PC-3 (cell line): ENCODE measurements at regions not wholly inside any gene's neighbourhood (a gene's known extent, or its start where the extent isn't known, plus 50 kb on each side); places are given as distances from the start of the nearest gene placed in this dataset.

Source experiments
- ATAC-seq: fragments of 200-7000 bp; cut with Tn5 transposase; 2 replicates; pipeline ENCODE4 v1.9.1; 2020; ENCODE audit warnings: mild to moderate bottlenecking, moderate library complexity
- BruUV-seq: library from RNA; stranded (reverse); fragments of 400-500 nt; replicated peaks from 2 replicates; lab custom pipeline; 2021; lab: Mats Ljungman, UMichigan
- CTCF ChIA-PET: fragments of 300-600 bp; sonication (Branson Sonifier 250); formaldehyde crosslinking; loops from one replicate; lab custom pipeline; 2022; ENCODE audit warnings: antibody characterized with exemption; lab: Charles Lee
- POLR2A ChIA-PET: fragments of 300-600 bp; sonication (Branson Sonifier 250); formaldehyde crosslinking; loops from one replicate; lab custom pipeline; 2022; ENCODE audit warnings: antibody characterized with exemption; ENCODE audit not compliant: unreplicated experiment; lab: Charles Lee
- DNase-seq: peaks from one replicate; pipeline ENCODE4 v3.0.0-alpha.2; 2015
- H2AFZ ChIP-seq: fragments of 300-600 bp; sonication (generic); 2 replicates; pipeline ENCODE4 v1.6.0; 2016; ENCODE audit warnings: antibody characterized with exemption, low read length
- H3F3A ChIP-seq: fragments of 300-600 bp; sonication (generic); one replicate; pipeline ENCODE4 v1.6.0; 2017; ENCODE audit warnings: antibody characterized with exemption, low read length, control low read depth, mild to moderate bottlenecking; ENCODE audit not compliant: unreplicated experiment
- H3K27ac ChIP-seq: fragments of 300-600 bp; sonication (generic); 2 replicates; pipeline ENCODE4 v1.5.1; 2016; ENCODE audit warnings: mild to moderate bottlenecking, low read length
- H3K27me3 ChIP-seq: fragments of 300-600 bp; sonication (generic); 2 replicates; pipeline ENCODE4 v1.6.1; 2016; ENCODE audit warnings: low read length, mixed read lengths
- H3K36me3 ChIP-seq: fragments of 300-600 bp; sonication (generic); 2 replicates; pipeline ENCODE4 v1.6.1; 2016; ENCODE audit warnings: low read depth, mixed run types, low read length, mixed read lengths
- H3K4me1 ChIP-seq: fragments of 300-600 bp; sonication (generic); 2 replicates; pipeline ENCODE4 v1.5.1; 2016; ENCODE audit warnings: low read length; ENCODE audit not compliant: insufficient read depth
- H3K4me2 ChIP-seq: fragments of 300-600 bp; sonication (generic); 2 replicates; pipeline ENCODE4 v1.6.0; 2016; ENCODE audit warnings: low read length
- H3K4me3 ChIP-seq: fragments of 300-600 bp; sonication (generic); 2 replicates; pipeline ENCODE4 v1.5.1; 2016; ENCODE audit warnings: mild to moderate bottlenecking, low read length, mixed read lengths
- H3K79me2 ChIP-seq: fragments of 300-600 bp; sonication (generic); 2 replicates; pipeline ENCODE4 v1.6.1; 2017; ENCODE audit warnings: low read length, mixed read lengths
- H3K9ac ChIP-seq: fragments of 300-600 bp; sonication (generic); 2 replicates; pipeline ENCODE4 v1.6.0; 2016; ENCODE audit warnings: mild to moderate bottlenecking, low read length
- H3K9me2 ChIP-seq: fragments of 300-600 bp; sonication (generic); replicated peaks from 2 replicates; pipeline ENCODE4 v1.6.1; 2016; ENCODE audit warnings: mixed run types, low read length, mixed read lengths
- H3K9me3 ChIP-seq: fragments of 300-600 bp; sonication (generic); 2 replicates; pipeline ENCODE4 v1.6.1; 2016; ENCODE audit warnings: low read length, mixed read lengths
- H4K20me1 ChIP-seq: fragments of 300-600 bp; sonication (generic); 2 replicates; pipeline ENCODE4 v1.6.1; 2016; ENCODE audit warnings: low read length, mixed read lengths
- CTCF ChIP-seq: fragments of 300-600 bp; sonication (generic); conservative IDR thresholded peaks from 2 replicates; pipeline ENCODE4 v1.5.1; 2017; ENCODE audit warnings: antibody characterized with exemption, low read depth, mild to moderate bottlenecking, low read length
- EZH2 ChIP-seq: fragments of 300-600 bp; sonication (generic); IDR thresholded peaks from one replicate; pipeline ENCODE4 v1.6.1; 2017; ENCODE audit warnings: antibody characterized with exemption, mild to moderate bottlenecking, low read length; ENCODE audit not compliant: unreplicated experiment
- EZH2phosphoT487 ChIP-seq: fragments of 300-600 bp; sonication (generic); IDR thresholded peaks from 2 replicates; pipeline ENCODE4 v1.6.1; 2018; ENCODE audit warnings: mild to moderate bottlenecking, antibody characterized with exemption, low read length, borderline replicate concordance
- intact Hi-C: fragments of 100-400 bp; cut with micrococcal nuclease; formaldehyde crosslinking; loops from 2 replicates; pipeline ENCODE4 v1.9.0; 2023

GRCh38 chr9:115396071-115396529 is 278.1 kb upstream of the TNC start:
- TF ChIP-seq CTCF (peak; percentile 23; the same call in 1 of the 2 replicates), EZH2 (no peak), EZH2phosphoT487 (no peak)
- H3K27ac ChIP-seq = peak overlapping the region; percentile 95
- no peaks in the 10 kb centered on the region for H3K79me2 ChIP-seq
- no peaks in the 10 kb centered on the region for H3F3A ChIP-seq
- no peaks in the 10 kb centered on the region for H3K36me3 ChIP-seq
- intact Hi-C loops = loop anchor here (5.0 kb wide), 1 partner anchor 101 kb away; no protein-coding TSS in a partner anchor
- peaks cover 39% of the 10 kb centered on the region for H3K4me1 ChIP-seq
- H3K9me2 ChIP-seq = no peaks in the 10 kb centered on the region
- BruUV-seq = no TSS peak
- POLR2A ChIA-PET = interaction anchor here (0.6 kb wide), 1 partner anchor 194 kb away, joined by 5 read pairs; no protein-coding TSS in a partner anchor
- H3K9me3 ChIP-seq = no peaks in the 10 kb centered on the region
- H3K9ac ChIP-seq = peak overlapping the region; percentile 66
- no peaks in the 10 kb centered on the region for H4K20me1 ChIP-seq
- peak overlapping the region; percentile 42 for H3K4me2 ChIP-seq
- CTCF ChIA-PET = interaction anchor here (0.7 kb wide), 1 partner anchor 382 kb away, joined by 3 read pairs; no protein-coding TSS in a partner anchor
- H2AFZ ChIP-seq = no peak overlapping the region
- no peaks in the 10 kb centered on the region for H3K27me3 ChIP-seq
- peak; percentile 53 for ATAC-seq
- no peak for DNase-seq
- no peak overlapping the region for H3K4me3 ChIP-seq

DNA sequence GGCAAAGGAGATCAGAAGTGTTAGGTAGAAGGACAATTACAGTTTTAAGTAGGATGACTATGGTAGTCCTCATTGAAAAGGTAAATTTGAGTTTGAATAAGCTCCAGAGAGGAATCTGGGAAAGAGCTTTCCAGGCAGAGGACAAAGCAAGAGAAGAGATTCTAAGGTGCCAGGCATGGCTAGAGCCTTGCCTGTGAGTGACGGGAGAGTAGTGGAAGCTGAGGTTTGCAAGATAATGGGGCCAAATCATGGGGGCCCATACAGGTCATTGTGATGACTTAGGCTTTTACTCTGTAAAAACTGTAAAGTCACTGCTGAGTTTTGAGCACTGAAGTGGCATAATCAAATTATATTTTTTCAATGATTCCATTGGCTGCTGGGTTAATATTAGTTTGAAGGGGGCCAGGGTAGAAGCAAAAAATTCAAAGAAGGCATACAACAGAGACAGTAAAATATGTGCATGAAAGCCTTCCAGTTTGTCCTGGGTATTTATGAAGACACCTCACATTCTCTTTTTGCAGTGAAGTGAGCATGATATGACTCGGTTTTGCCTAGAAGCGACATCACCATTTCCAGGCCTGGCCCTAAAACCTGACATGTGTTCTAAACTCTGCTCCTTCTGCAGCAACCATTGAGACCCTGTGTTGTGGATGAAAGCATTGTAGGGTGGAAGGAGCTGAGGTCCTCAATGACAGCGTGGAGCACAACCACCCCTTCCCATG is 279.8 kb upstream of the TNC start:
- H3K4me3 ChIP-seq = no peak overlapping the region
- no peaks in the 10 kb centered on the region for H3K79me2 ChIP-seq
- no peaks in the 10 kb centered on the region for H3K36me3 ChIP-seq
- TF ChIP-seq EZH2phosphoT487 (no peak), CTCF (no peak), EZH2 (no peak)
- no peaks in the 10 kb centered on the region for H3K27me3 ChIP-seq
- CTCF ChIA-PET = no interaction called here
- H3K9me2 ChIP-seq = no peaks in the 10 kb centered on the region
- DNase-seq (no peak), ATAC-seq (no peak)
- no peaks in the 10 kb centered on the region for H3F3A ChIP-seq
- H3K4me1 ChIP-seq = peaks cover 39% of the 10 kb centered on the region
- no peak overlapping the region for H2AFZ ChIP-seq
- no peaks in the 10 kb centered on the region for H3K9me3 ChIP-seq
- intact Hi-C loops = loop anchor here (5.0 kb wide), 1 partner anchor 100 kb away; no protein-coding TSS in a partner anchor
- no peak overlapping the region for H3K27ac ChIP-seq
- no peak overlapping the region for H3K9ac ChIP-seq
- no peak overlapping the region for H3K4me2 ChIP-seq
- no TSS peak for BruUV-seq
- POLR2A ChIA-PET = no interaction called here
- no peaks in the 10 kb centered on the region for H4K20me1 ChIP-seq

DNA sequence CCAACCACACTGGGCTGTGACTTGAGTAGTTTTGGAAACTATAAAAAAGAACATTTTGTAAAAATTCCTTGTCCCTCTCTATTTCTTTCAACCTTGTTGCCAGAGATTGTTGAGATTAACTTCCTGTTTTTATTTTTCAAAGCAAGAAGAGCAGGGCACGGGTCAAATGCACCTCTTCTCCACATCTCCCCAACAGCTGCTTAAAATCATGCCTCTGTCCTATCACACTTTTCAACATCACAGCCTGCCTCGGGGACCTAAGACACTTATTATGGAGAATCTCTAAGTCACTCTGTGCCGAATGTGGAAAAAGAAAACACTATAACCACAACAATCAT is 280.3 kb upstream of the TNC start:
- H3K4me1 ChIP-seq = peaks cover 37% of the 10 kb centered on the region
- H3K36me3 ChIP-seq = no peaks in the 10 kb centered on the region
- no peak overlapping the region for H3K4me2 ChIP-seq
- no peaks in the 10 kb centered on the region for H4K20me1 ChIP-seq
- ATAC-seq (no peak), DNase-seq (no peak)
- BruUV-seq = no TSS peak
- no peaks in the 10 kb centered on the region for H3K27me3 ChIP-seq
- no peak overlapping the region for H3K9ac ChIP-seq
- no peak overlapping the region for H2AFZ ChIP-seq
- H3K9me3 ChIP-seq = no peaks in the 10 kb centered on the region
- no peaks in the 10 kb centered on the region for H3K9me2 ChIP-seq
- CTCF ChIA-PET = no interaction called here
- intact Hi-C loops = loop anchor here (5.0 kb wide), 1 partner anchor 99 kb away; no protein-coding TSS in a partner anchor
- no peak for TF ChIP-seq EZH2phosphoT487
- no peak for TF ChIP-seq EZH2
- TF ChIP-seq CTCF = no peak
- no peaks in the 10 kb centered on the region for H3F3A ChIP-seq
- POLR2A ChIA-PET = no interaction called here
- no peak overlapping the region for H3K4me3 ChIP-seq
- H3K27ac ChIP-seq = no peak overlapping the region
- H3K79me2 ChIP-seq = no peaks in the 10 kb centered on the region
